RPMI8226 (cell line): ENCODE measurements at regions not wholly inside any gene's neighbourhood (a gene's known extent, or its start where the extent isn't known, plus 50 kb on each side); places are given as distances from the start of the nearest gene placed in this dataset.
A peak's percentile ranks its signal among the peaks of the same experiment; 100 is the strongest.
"Not testable (repeated sequence)": the region's sequence is repeated elsewhere in the genome, so short reads cannot be mapped to it uniquely, and the experiment has no call there.

Experiments
- DNase-seq: peaks from one replicate; pipeline ENCODE4 v3.0.0-alpha.2; 2015

- no peak for DNase-seq
Observed at GRCh38 chr9:29063031-29063430, 1489.8 kb upstream of the C9orf72 start.

GRCh38 chr9:29066141-29066640, 1492.9 kb upstream of the C9orf72 start:
- DNase-seq: no peak

GRCh38 chr9:29068461-29068860, 1495.2 kb upstream of the C9orf72 start:
- no peak for DNase-seq

GRCh38 chr9:29069376-29069775, 1496.1 kb upstream of the C9orf72 start:
- no peak for DNase-seq

GRCh38 chr9:29078063-29078666, 1504.9 kb upstream of the C9orf72 start:
- DNase-seq: no peak

- no peak for DNase-seq
Observed at GRCh38 chr9:29100762-29101161, 1527.5 kb upstream of the C9orf72 start.

GRCh38 chr9:29104166-29104565, 1530.9 kb upstream of the C9orf72 start:
- not testable (repeated sequence) for DNase-seq

- DNase-seq: no peak
Observed at GRCh38 chr9:29118555-29118954, 1545.3 kb upstream of the C9orf72 start.

- DNase-seq: no peak
Observed at GRCh38 chr9:29126783-29127182, 1553.5 kb upstream of the C9orf72 start.

GRCh38 chr9:29129763-29130162, 1556.5 kb upstream of the C9orf72 start:
- DNase-seq: no peak

- DNase-seq: no peak
Observed at GRCh38 chr9:29144476-29144875, 1571.2 kb upstream of the C9orf72 start.

- no peak for DNase-seq
Observed at GRCh38 chr9:29150606-29151005, 1577.3 kb upstream of the C9orf72 start.

GRCh38 chr9:29160763-29161353, 1587.6 kb upstream of the C9orf72 start:
- peak; percentile 5 for DNase-seq

- no peak for DNase-seq
Observed at GRCh38 chr9:29174136-29174535, 1600.9 kb upstream of the C9orf72 start.

GRCh38 chr9:29176231-29176630, 1603.0 kb upstream of the C9orf72 start:
- no peak for DNase-seq

- DNase-seq: no peak
Observed at GRCh38 chr9:29176786-29177185, 1603.5 kb upstream of the C9orf72 start.

- no peak for DNase-seq
Observed at GRCh38 chr9:29183971-29184370, 1610.7 kb upstream of the C9orf72 start.

- not testable (repeated sequence) for DNase-seq
Observed at GRCh38 chr9:29188771-29189170, 1615.5 kb upstream of the C9orf72 start.

GRCh38 chr9:29189221-29189620, 1615.9 kb upstream of the C9orf72 start:
- DNase-seq: not testable (repeated sequence)

- no peak for DNase-seq
Observed at GRCh38 chr9:29198861-29199260, 1625.6 kb upstream of the C9orf72 start.

- DNase-seq: no peak
Observed at GRCh38 chr9:29199975-29200374, 1626.7 kb upstream of the C9orf72 start.

GRCh38 chr9:29200650-29201049, 1627.4 kb upstream of the C9orf72 start:
- no peak for DNase-seq

- DNase-seq: no peak
Observed at GRCh38 chr9:29203244-29203930, 1630.1 kb upstream of the C9orf72 start.

- DNase-seq: no peak
Observed at GRCh38 chr9:29208670-29209069, 1635.4 kb upstream of the C9orf72 start.
